ENCODE measurements at regions not wholly inside any gene's neighbourhood (a gene's known extent, or its start where the extent isn't known, plus 50 kb on each side); places are given as distances from the start of the nearest gene placed in this dataset.

DNA sequence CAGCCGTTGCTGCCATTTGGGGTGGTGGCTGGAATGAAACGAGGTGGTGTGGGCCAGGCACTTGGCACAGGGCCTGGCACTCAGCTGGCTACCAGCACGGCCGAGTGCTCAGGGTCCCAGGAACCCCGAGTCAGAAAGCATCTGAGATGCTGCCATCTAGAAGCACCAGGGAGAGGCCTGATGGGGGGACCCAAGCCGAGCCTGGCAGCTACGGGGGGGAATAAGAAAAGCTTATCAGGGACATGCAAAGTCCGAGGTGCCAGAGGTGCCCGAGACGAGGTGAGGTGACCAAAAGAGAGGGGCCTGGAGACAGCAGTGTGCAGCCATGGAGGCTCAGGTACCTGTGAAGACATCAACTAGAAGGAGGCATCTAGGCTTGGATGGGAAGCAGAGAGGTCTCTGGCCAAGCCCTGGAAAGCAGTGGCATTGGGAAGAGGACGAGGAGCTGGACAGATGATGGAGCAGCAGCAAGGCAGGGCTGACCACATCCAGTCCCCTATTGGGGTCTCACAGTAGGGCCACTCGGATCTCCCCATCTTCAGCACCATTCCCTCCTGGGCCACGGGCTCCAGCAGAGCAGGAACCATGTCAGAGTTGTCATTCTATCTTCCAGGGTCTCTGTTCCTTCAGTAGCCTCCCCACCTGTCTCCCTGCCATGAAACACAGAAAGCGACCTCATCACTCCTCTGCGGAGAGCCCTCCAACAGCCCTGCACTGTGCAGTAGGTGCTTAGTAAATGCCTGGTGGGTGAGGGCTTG lies 59.3 kb upstream of the DIO3 start:
- H3K27me3 ChIP-seq (ENCODE audit: control insufficient read depth in 1 of 2, insufficient read depth in 2 of 2, low read length in 2 of 2): peaks cover 0 to 1% of the 10 kb centered on the region in 2 experiments
- H3K4me1 ChIP-seq (ENCODE audit: insufficient read depth, low read length): no peaks in the 10 kb centered on the region
- Mint-ChIP-seq H3K27ac (no peak overlapping the region), H3K27me3 (peaks cover 23% of the 10 kb centered on the region), H3K4me3 (no peak overlapping the region), H3K9me3 (no peaks in the 10 kb centered on the region), H3K4me1 (ENCODE audit: low read depth) (no peaks in the 10 kb centered on the region), H3K36me3 (ENCODE audit: low read depth) (no peaks in the 10 kb centered on the region)
- ChIA-PET POLR2A (no interaction called here), CTCF (no interaction called here)
- intact Hi-C loops (cut with DNase I, micrococcal nuclease): no loop called here
- no peak for TF ChIP-seq CTCF (IDR thresholded peaks at IDR 0.05)
- peaks cover 0 to 32% of the 10 kb centered on the region in 2 experiments for H3K9me3 ChIP-seq (ENCODE audit: control insufficient read depth in 1 of 2, insufficient read depth in 1 of 2, low read length in 2 of 2)
- no peak for ATAC-seq (ENCODE audit: poor library complexity)
- no peak overlapping the region for H3K27ac ChIP-seq (ENCODE audit: low read depth in 1 of 2, low read length in 2 of 2)
- no peak overlapping the region for H3K4me3 ChIP-seq (ENCODE audit: low read length)
- peak in 1 of 14 experiments; percentile 27 for DNase-seq
- no peaks in the 10 kb centered on the region for H3K36me3 ChIP-seq (ENCODE audit: insufficient read depth, low read length)

DNA sequence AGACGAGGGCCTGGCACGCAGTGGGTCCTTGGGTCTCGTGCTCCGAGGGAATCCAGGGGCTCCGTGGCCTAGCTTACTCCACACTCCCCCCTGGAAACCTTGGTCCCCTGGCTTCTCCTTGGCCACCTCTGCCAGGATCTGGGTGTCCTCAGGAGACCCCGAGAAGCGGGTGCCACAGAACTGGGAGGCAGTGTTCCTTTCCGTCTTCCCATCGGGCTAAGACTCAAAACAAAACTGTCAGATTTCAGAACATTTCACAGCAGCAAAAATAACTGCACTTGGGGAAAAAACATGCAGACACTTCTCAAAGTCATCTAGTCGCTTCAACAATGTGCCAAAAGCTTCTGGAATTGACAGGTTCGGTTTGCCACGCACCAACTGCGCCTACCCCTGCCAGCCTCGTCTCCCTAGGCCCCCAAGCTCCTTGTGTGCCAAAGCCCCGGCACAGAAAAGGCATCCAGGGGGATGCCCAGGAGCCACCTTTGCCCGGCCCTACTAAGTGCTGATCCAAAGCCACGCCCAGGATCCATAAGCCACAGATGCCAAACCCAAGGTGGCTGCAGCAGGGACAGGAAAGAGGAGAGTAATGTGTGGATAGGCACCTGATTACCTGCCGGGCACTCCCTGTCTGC lies 58.4 kb upstream of the DIO3 start:
- H3K27me3 ChIP-seq (ENCODE audit: control insufficient read depth in 1 of 2, insufficient read depth in 2 of 2, low read length in 2 of 2): no peaks in the 10 kb centered on the region
- ATAC-seq (ENCODE audit: poor library complexity): no peak
- H3K36me3 Mint-ChIP-seq (ENCODE audit: low read depth): no peaks in the 10 kb centered on the region
- peaks cover 20% of the 10 kb centered on the region for H3K27me3 Mint-ChIP-seq
- no peak overlapping the region for H3K27ac Mint-ChIP-seq
- H3K9me3 ChIP-seq (ENCODE audit: control insufficient read depth in 1 of 2, insufficient read depth in 1 of 2, low read length in 2 of 2): peaks cover 0 to 32% of the 10 kb centered on the region in 2 experiments
- H3K4me3 ChIP-seq (ENCODE audit: low read length): no peak overlapping the region
- no peak for TF ChIP-seq CTCF (IDR thresholded peaks at IDR 0.05)
- no peaks in the 10 kb centered on the region for H3K4me1 ChIP-seq (ENCODE audit: insufficient read depth, low read length)
- POLR2A ChIA-PET: no interaction called here
- peak in 1 of 14 experiments; percentile 25 for DNase-seq
- CTCF ChIA-PET: no interaction called here
- no peaks in the 10 kb centered on the region for H3K36me3 ChIP-seq (ENCODE audit: insufficient read depth, low read length)
- H3K4me1 Mint-ChIP-seq (ENCODE audit: low read depth): no peaks in the 10 kb centered on the region
- H3K4me3 Mint-ChIP-seq: no peak overlapping the region
- intact Hi-C loops (cut with DNase I, micrococcal nuclease): no loop called here
- H3K9me3 Mint-ChIP-seq: no peaks in the 10 kb centered on the region
- H3K27ac ChIP-seq (ENCODE audit: low read depth in 1 of 2, low read length in 2 of 2): no peak overlapping the region

GRCh38 chr14:101503431-101504095 lies 57.7 kb upstream of the DIO3 start:
- Mint-ChIP-seq H3K27me3 (peaks cover 15% of the 10 kb centered on the region), H3K4me3 (no peak overlapping the region), H3K4me1 (ENCODE audit: low read depth) (no peaks in the 10 kb centered on the region), H3K9me3 (no peaks in the 10 kb centered on the region), H3K27ac (no peak overlapping the region), H3K36me3 (ENCODE audit: low read depth) (no peaks in the 10 kb centered on the region)
- no peak overlapping the region for H3K27ac ChIP-seq (ENCODE audit: low read depth in 1 of 2, low read length in 2 of 2)
- intact Hi-C loops (cut with DNase I, micrococcal nuclease): no loop called here
- peaks cover 0 to 25% of the 10 kb centered on the region in 2 experiments for H3K9me3 ChIP-seq (ENCODE audit: control insufficient read depth in 1 of 2, insufficient read depth in 1 of 2, low read length in 2 of 2)
- no peaks in the 10 kb centered on the region for H3K4me1 ChIP-seq (ENCODE audit: insufficient read depth, low read length)
- TF ChIP-seq CTCF (IDR thresholded peaks at IDR 0.05): no peak
- no peaks in the 10 kb centered on the region for H3K36me3 ChIP-seq (ENCODE audit: insufficient read depth, low read length)
- H3K4me3 ChIP-seq (ENCODE audit: low read length): no peak overlapping the region
- no peak for ATAC-seq (ENCODE audit: poor library complexity)
- H3K27me3 ChIP-seq (ENCODE audit: control insufficient read depth in 1 of 2, insufficient read depth in 2 of 2, low read length in 2 of 2): no peaks in the 10 kb centered on the region
- ChIA-PET CTCF (no interaction called here), POLR2A (no interaction called here)
- peak in 2 of 14 experiments; percentile 2 to 21 for DNase-seq

Measured in CD4-positive, alpha-beta T cell (primary cell).